GM19395 (cell line): ENCODE measurements at regions not wholly inside any gene's neighbourhood (a gene's known extent, or its start where the extent isn't known, plus 50 kb on each side); places are given as distances from the start of the nearest gene placed in this dataset.
A peak's percentile ranks its signal among the peaks of the same experiment; 100 is the strongest.
"Not testable (repeated sequence)": the region's sequence is repeated elsewhere in the genome, so short reads cannot be mapped to it uniquely, and the experiment has no call there.

Source experiments
- ATAC-seq: cut with Tn5 transposase; IDR thresholded peaks from one replicate; pipeline ENCODE4 v1.9.1; 2021; ENCODE audit warnings: mild to moderate bottlenecking, moderate library complexity; ENCODE audit not compliant: unreplicated experiment

- no peak for ATAC-seq
Measured at GRCh38 chr4:147139455-147140198, 194.0 kb upstream of the TTC29 start.

- ATAC-seq = no peak
Measured at GRCh38 chr4:147151763-147152162, 206.1 kb upstream of the TTC29 start.

- ATAC-seq = no peak
Measured at GRCh38 chr4:147157860-147158701, 212.4 kb upstream of the TTC29 start.

- ATAC-seq = peak; percentile 95
Measured at GRCh38 chr4:147160908-147161513, 215.3 kb upstream of the TTC29 start.

- ATAC-seq = no peak
Measured at GRCh38 chr4:147163311-147163710, 217.6 kb upstream of the TTC29 start.

GRCh38 chr4:147168200-147168599 is 222.5 kb upstream of the TTC29 start:
- ATAC-seq = not testable (repeated sequence)

DNA sequence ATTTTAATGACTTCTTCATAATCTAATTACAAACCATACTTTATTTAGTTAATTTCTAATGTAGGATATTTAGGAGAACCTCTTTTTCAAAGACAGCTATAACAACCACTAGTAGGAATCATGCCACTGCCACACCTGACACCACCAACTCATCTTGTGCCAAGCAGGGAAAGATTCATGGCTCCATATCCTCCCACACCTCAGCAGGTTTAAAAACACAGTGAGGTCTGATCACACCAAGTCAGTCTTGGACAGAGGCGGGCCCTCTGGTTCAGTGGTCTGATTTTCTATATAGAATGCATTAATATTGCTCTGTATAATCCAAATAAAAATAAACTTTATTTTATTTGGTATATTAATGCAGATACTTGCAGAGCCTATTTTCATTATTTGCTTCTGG is 227.7 kb upstream of the TTC29 start:
- ATAC-seq = no peak

- no peak for ATAC-seq
Measured at GRCh38 chr4:147173797-147174432, 228.3 kb upstream of the TTC29 start.

DNA sequence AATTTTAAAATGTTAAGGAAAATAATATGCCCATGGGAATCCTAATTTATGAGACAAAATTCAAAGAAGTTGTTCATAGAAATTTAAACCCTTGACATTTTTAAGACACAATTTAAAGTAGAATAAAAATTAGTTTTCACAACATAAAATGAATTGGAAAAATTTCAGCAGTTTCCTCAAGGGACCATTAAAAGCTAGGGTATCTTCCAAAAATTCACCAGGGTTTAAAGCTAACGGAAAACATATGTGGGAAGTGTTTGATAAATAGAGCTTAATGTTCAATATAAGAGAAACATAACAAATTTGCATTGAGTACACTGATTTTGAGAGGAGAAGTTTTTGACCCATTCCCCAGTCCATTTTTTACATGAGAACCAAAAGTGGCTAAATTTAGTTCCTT is 228.9 kb upstream of the TTC29 start:
- no peak for ATAC-seq

- ATAC-seq = no peak
Measured at GRCh38 chr4:147175460-147176025, 229.9 kb upstream of the TTC29 start.

DNA sequence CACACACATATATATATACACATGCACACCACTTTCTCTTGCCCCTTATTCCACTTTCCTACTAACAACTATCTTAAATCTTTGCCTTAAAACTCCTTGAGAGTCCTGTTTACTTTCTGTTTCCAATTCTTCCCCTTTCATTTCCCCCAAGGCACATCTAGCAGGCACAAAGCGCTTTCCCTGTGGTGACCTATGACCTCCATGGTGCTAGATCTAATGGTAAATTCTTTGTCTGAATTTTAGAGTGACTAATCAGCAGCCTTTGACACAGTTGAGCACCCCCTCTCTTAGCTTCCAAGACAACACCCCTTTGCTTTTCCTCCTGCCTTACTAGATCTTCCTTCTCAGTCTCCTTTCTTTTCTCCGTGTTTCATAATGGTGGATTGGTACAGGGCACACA is 236.4 kb upstream of the TTC29 start:
- ATAC-seq = no peak

- no peak for ATAC-seq
Measured at GRCh38 chr4:147192679-147193078, 247.0 kb upstream of the TTC29 start.

DNA sequence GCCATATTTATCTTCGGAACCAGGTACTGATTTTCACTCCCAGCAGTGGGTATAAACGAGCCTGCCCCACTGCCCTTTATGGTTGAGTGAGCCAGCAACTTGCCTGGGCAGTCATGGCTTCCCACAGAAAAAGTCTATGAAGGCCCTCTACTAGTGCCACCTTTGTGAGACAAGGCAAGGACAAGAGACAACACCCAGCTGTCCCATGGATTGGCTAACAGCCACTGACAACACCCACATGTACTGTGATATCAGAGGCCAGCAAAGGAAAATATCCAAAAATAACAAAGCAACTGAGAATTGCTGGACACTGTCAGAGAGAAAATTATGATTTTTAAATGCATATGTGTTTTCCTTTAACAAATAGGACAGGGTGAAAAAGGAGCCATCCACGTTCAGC is 248.4 kb upstream of the TTC29 start:
- ATAC-seq = no peak

DNA sequence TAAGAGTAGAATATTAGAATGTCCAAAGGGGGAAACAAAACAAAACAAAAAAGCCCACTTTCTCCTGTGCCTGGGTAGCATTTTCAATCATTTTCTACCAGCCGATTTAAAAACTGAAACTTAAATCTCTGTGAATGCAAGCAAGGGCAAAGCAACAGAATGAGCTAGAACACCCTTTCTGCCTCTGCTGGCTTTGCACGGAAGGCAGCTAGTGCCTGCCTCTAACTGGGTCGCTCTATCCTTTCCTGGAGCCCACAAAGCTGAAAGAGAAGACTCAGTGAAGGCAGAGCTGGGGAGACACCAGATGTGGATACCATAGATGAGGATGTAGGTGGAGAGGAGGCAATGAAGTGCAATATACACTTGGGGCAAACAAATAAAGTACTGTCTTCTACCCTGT is 248.9 kb upstream of the TTC29 start:
- ATAC-seq = no peak

DNA sequence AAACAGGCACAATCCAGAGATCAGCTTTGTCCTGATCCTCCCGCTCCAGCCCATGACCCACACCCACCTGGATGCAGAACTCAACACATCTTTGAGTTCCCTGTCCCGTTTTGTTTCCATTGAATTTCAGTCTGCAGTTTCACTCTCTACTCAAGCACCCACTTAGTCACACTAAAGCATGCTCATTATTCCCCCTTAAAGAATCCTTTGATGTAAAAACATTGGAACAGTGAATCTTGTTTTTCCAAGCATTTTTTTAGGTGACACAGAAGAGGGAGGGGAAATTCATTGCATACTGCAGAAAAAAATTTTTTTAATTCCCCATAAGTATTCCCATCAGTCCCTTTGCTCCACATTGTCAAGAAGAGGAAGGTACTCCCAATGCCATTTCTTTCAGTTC is 249.7 kb upstream of the TTC29 start:
- no peak for ATAC-seq

DNA sequence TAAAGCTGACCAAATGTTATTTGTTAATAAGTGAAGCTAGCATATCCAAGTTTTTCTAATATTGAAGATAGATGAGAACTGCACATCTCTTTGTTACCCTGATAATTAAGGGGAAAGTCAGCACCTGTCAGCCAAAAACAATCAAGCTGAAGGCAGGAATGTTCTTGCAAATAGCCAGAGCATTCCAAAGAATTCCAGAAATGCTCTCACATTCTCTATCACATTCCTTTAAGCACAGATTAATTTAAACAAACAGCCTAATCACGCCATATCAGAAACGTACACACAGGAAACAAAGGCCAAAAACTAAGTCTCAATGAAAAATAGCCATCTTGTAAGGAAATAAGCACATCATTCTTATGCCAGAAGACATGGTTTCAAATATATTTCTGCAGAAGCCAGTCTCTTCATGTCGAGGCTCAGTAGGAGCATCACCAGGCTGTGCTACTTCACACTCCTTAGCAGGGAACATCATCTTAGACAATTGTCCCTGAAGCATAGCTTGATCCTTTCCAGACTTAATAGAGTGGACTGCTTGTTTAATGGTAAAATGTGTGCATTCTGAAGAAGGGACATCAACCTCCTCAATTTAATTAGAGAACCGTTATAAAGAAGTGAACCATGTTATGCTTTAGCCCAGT is 252.9 kb upstream of the TTC29 start:
- ATAC-seq = no peak

- no peak for ATAC-seq
Measured at GRCh38 chr4:147201016-147201415, 255.4 kb upstream of the TTC29 start.

DNA sequence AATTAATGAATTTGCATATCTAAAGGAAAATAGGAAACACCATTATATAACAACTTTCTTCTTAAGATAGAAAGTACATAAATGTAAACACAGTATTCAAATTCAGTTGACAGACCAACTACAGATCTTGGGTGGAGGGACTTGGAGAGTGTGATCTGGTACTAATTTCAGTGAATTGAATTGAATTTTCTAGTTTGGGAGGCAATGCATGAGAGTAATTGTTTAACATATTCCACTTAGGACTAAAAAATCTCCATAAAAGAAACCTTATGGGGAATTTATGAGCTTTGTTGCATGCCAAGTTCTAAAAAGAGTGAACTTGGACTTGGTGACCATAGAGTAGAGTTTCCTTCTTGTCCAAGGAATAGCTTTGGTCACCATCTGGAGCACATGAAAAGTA is 261.1 kb upstream of the TTC29 start:
- ATAC-seq = no peak

DNA sequence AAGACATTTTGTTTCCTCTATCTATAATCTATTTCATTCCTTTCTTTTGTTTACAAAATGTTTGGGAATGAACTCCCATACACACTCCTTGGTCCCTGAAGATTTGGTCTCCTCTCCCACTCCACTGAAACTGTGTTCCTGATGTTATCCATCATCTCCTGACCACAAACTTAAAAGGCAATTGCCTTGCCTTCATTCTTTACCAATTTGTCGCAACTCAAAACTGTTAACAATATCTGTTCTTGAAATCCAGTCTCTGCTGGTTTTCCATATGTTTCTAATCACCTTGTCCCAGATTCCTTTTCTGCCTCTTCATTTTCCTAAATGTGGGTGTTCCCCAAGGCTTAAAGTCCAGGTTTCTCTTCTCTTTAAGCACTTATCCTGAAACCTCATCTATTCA is 262.2 kb upstream of the TTC29 start:
- ATAC-seq = no peak

DNA sequence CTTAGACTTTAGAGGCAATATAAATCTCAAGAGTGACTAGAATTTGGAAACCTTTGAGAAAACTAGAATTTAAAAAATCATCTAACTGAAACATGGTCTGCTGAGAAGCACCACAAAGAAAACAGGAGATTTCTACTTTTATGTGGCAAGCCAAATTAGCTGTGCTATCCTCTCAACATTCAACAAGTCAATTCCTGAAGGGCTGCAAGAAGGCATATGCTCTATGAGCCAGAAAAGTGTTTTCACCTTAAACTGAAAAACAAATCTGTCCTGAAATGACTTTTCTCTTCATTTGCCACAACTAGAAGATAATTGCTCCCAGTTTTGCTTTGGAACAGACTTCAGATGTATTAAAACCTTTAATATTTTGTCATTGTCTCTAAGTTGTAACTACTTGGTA is 263.2 kb upstream of the EDNRA start:
- ATAC-seq = no peak

GRCh38 chr4:147219145-147219544 is 261.8 kb upstream of the EDNRA start:
- ATAC-seq = no peak
